Esophagus squamous epithelium (tissue), 5 donors: ENCODE measurements at regions not wholly inside any gene's neighbourhood (a gene's known extent, or its start where the extent isn't known, plus 50 kb on each side); places are given as distances from the start of the nearest gene placed in this dataset.

ENCODE experiments used
- DNase-seq: peaks from one replicate; lab custom pipeline; 2025; lab: John Stamatoyannopoulos, UW
- H3K27ac ChIP-seq, 4 donors: fragments of 200-600 bp; sonication (generic); one replicate each; pipeline ENCODE4 v1.5.1; 2016 to 2019; ENCODE audit warnings: mild to moderate bottlenecking in 1 of 4
- H3K27me3 ChIP-seq, 4 donors: fragments of 200-600 bp; sonication (generic); 1 replicate in 3 of 4; 2 replicates in 1 of 4; pipeline versions ENCODE4 v1.5.1 to v1.6.0; 2017 to 2021; ENCODE audit warnings: antibody characterized with exemption in 1 of 4
- H3K36me3 ChIP-seq, 3 donors: fragments of 200-600 bp; sonication (generic); one replicate each; pipeline ENCODE4 v1.5.1; 2016 to 2019
- H3K4me1 ChIP-seq, 3 donors: fragments of 200-600 bp; sonication (generic); one replicate each; pipeline ENCODE4 v1.5.1; 2017 to 2019
- H3K4me3 ChIP-seq, 4 donors: fragments of 200-600 bp; sonication (generic); 1 replicate in 3 of 4; 2 replicates in 1 of 4; pipeline ENCODE4 v1.5.1; 2016 to 2019; ENCODE audit warnings: mild to moderate bottlenecking in 2 of 4, moderate library complexity in 1 of 4
- H3K9me3 ChIP-seq, 3 donors: fragments of 200-600 bp; sonication (generic); one replicate each; pipeline ENCODE4 v1.5.1; 2016 to 2019
- CTCF ChIP-seq, 6 experiments: fragments of 450-650 bp in 4 of 6; fragments of 200-600 bp in 2 of 6; sonication (generic) in 2 of 6; IDR thresholded peaks; one replicate each; pipeline ENCODE4 v1.5.1; 2016 to 2019; ENCODE audit warnings: antibody characterized with exemption in 6 of 6, mild to moderate bottlenecking in 4 of 6, moderate library complexity in 4 of 6
- POLR2A ChIP-seq, 4 donors: fragments of 450-650 bp; IDR thresholded peaks; one replicate each; pipeline ENCODE4 v1.6.1; 2017; ENCODE audit warnings: antibody characterized with exemption in 4 of 4, mild to moderate bottlenecking in 4 of 4, moderate library complexity in 3 of 4
- WGBS, 2 donors: methylation state at CpG; one replicate each; pipeline ENCODE4 v1.1.5; 2018; 5-methylcytosine and 5-hydroxymethylcytosine counted together
- intact Hi-C: fragments of 100-400 bp; cut with DNase I; formaldehyde crosslinking; loops from one replicate; pipeline ENCODE4 v1.15.0; 2022
- donor health status: DM: yes; HTN: yes; CAD: no.

- WGBS, 2 donors, result 77 to 83% methylated on average over 12 to 14 of the region's 14 CpGs
- Histone ChIP-seq H3K36me3 (no peaks in the 10 kb centered on the region), H3K27me3 (peaks cover 0 to 49% (median 0%) of the 10 kb centered on the region in 4 donors), H3K4me3 (no peak overlapping the region), H3K9me3 (no peaks in the 10 kb centered on the region), H3K27ac (no peak overlapping the region), H3K4me1 (peaks cover 0 to 20% (median 4%) of the 10 kb centered on the region in 3 donors)
- intact Hi-C loops, result no loop called here
- no peak for TF ChIP-seq POLR2A (IDR thresholded peaks at IDR 0.05)
- TF ChIP-seq CTCF (IDR thresholded peaks at IDR 0.05), result no peak
- DNase-seq, result no peak
Observed at GRCh38 chr6:165991341-165991740, 176.3 kb downstream of the TBXT start.

DNA sequence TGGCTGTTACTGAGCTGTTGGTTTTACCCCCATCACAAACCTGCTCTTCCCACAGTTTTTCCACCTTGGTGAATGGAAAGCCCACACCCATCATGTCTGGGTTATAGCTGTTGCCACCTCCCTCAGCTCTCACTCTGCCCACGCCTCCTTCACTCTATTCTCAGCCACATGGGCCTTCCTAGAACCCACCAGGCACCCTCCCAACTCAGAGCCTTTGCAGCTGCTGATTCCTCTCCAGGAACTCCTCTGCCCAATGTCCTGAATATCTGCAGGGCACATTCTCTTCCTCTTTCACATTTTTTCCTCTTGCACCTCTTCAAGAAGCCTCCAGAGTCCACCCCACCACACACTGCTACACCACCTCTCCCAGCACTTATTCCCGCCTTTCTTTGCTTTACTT is 177.4 kb downstream of the TBXT start:
- Histone ChIP-seq H3K9me3 (no peaks in the 10 kb centered on the region), H3K4me1 (peaks cover 0 to 20% (median 4%) of the 10 kb centered on the region in 3 donors), H3K4me3 (no peak overlapping the region), H3K27ac (no peak overlapping the region), H3K36me3 (no peaks in the 10 kb centered on the region), H3K27me3 (peaks cover 0 to 60% (median 0%) of the 10 kb centered on the region in 4 donors)
- intact Hi-C loops, result no loop called here
- 47 to 58% methylated on average over 2 of the region's 2 CpGs for WGBS, 2 donors
- no peak for DNase-seq
- TF ChIP-seq POLR2A (IDR thresholded peaks at IDR 0.05) (no peak), CTCF (IDR thresholded peaks at IDR 0.05) (no peak)

DNA sequence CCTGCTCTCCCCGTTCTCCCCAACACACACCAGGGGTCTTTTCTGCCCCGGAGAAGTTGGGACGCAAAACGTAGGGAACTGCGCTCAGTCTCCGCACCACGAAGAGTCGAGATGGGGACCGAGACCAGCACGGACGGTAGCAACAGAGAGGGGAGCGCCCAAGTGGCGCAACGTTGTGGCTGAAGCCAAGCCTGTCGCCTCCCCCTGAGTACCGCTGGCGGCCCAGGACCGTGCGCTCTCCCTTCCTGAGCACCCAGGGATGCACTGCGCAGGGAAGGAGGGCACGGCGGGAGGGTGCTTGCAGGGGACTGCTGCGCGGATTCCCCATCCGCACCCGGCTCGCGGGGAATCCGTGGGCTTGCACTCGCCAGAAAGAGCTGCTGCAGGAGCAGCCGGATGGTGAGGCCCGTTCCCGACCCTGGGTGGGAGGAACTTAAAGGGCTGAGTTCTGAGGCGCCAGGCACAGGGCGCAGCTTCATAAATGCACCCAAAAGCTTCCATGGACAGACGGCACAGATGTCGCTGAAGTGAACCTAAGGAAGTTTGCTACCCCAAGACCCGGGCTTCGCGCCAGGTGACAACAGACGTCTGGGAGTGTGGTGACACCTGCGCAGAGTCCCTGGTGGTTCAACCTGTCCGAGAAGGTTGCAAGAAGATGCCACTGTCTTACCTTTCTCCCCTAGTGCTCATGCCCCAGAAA is 178.7 kb downstream of the TBXT start:
- Histone ChIP-seq H3K36me3 (no peaks in the 10 kb centered on the region), H3K27me3 (peaks cover 0 to 67% (median 0%) of the 10 kb centered on the region in 4 donors), H3K9me3 (no peaks in the 10 kb centered on the region), H3K4me3 (peak overlapping the region in 3 of 4 donors; percentile 30 to 58 (median 37)), H3K27ac (no peak overlapping the region), H3K4me1 (peaks cover 0 to 20% (median 4%) of the 10 kb centered on the region in 3 donors)
- DNase-seq, result no peak
- intact Hi-C loops, result no loop called here
- 10 to 14% methylated on average over 6 to 13 of the region's 43 CpGs for WGBS, 2 donors
- no peak for TF ChIP-seq CTCF (IDR thresholded peaks at IDR 0.05)
- no peak for TF ChIP-seq POLR2A (IDR thresholded peaks at IDR 0.05)

DNA sequence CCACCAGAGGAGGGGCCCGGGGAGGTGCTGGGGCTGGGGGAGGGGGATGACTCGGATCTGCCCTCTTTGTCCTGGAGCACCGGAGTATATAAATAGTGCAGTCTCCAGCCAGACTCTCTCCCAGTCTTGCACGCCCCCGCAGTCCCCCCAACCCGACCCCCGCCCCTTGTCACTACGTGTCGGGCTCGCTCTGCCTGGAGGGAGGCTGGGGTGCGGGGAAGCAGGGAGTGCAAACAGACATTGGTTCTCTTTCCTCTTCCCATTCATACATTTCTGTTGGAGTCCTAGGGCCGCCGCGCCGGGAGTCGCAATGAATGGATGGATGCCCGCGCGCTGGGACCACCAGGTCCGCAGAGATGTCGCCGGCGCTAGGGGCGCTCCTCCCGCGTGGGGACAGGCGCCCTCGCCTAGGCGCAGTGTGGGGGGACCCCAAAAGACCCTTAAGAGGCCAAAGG is 179.3 kb downstream of the TBXT start:
- no peaks in the 10 kb centered on the region for H3K9me3 ChIP-seq
- H3K27ac ChIP-seq, result no peak overlapping the region
- intact Hi-C loops, result no loop called here
- TF ChIP-seq POLR2A (IDR thresholded peaks at IDR 0.05) (no peak), CTCF (IDR thresholded peaks at IDR 0.05) (no peak)
- no peak for DNase-seq
- WGBS, 2 donors, result 0% methylated on average over 1 of the region's 29 CpGs; no CpG with 5 or more reads in 1 of the 2 donors
- H3K4me3 ChIP-seq, result peak overlapping the region in 3 of 4 donors; percentile 30 to 58 (median 37)
- H3K4me1 ChIP-seq, result peaks cover 0 to 20% (median 4%) of the 10 kb centered on the region in 3 donors
- peaks cover 0 to 67% (median 0%) of the 10 kb centered on the region in 4 donors for H3K27me3 ChIP-seq
- H3K36me3 ChIP-seq, result no peaks in the 10 kb centered on the region
